Putamen (tissue), 1 donor: ENCODE measurements at regions not wholly inside any gene's neighbourhood (a gene's known extent, or its start where the extent isn't known, plus 50 kb on each side); places are given as distances from the start of the nearest gene placed in this dataset.

ENCODE experiments used
- DNase-seq: peaks from one replicate; pipeline ENCODE4 v3.0.0-alpha.2; 2016; ENCODE audit warnings: low spot score

GRCh38 chr15:37576952-37577351 is 357.5 kb upstream of the TMCO5A start:
- DNase-seq, result no peak

- DNase-seq, result no peak
These were observed 352.4 kb upstream of the TMCO5A start for GRCh38 chr15:37581866-37582532.

GRCh38 chr15:37582852-37583251 is 351.6 kb upstream of the TMCO5A start:
- no peak for DNase-seq

- no peak for DNase-seq
These were observed 348.3 kb upstream of the TMCO5A start for GRCh38 chr15:37586011-37586583.

- DNase-seq, result no peak
These were observed 347.5 kb upstream of the TMCO5A start for GRCh38 chr15:37586976-37587375.

- no peak for DNase-seq
These were observed 340.0 kb upstream of the TMCO5A start for GRCh38 chr15:37594417-37594816.

- no peak for DNase-seq
These were observed 338.9 kb upstream of the TMCO5A start for GRCh38 chr15:37595426-37595970.

GRCh38 chr15:37599156-37599555 is 335.3 kb upstream of the TMCO5A start:
- DNase-seq, result no peak

GRCh38 chr15:37616215-37616614 is 318.2 kb upstream of the TMCO5A start:
- no peak for DNase-seq

- DNase-seq, result no peak
These were observed 316.1 kb upstream of the TMCO5A start for GRCh38 chr15:37618353-37618752.

- DNase-seq, result no peak
These were observed 314.9 kb upstream of the TMCO5A start for GRCh38 chr15:37619358-37620042.

GRCh38 chr15:37625576-37625975 is 308.9 kb upstream of the TMCO5A start:
- no peak for DNase-seq

GRCh38 chr15:37628507-37628906 is 305.9 kb upstream of the TMCO5A start:
- no peak for DNase-seq

GRCh38 chr15:37636736-37637135 is 297.7 kb upstream of the TMCO5A start:
- DNase-seq, result no peak

GRCh38 chr15:37638116-37638515 is 296.3 kb upstream of the TMCO5A start:
- no peak for DNase-seq

- no peak for DNase-seq
These were observed 295.7 kb upstream of the TMCO5A start for GRCh38 chr15:37638691-37639090.

GRCh38 chr15:37652646-37653417 is 281.6 kb upstream of the TMCO5A start:
- no peak for DNase-seq

GRCh38 chr15:37678124-37678523 is 256.3 kb upstream of the TMCO5A start:
- DNase-seq, result no peak

- no peak for DNase-seq
These were observed 254.8 kb upstream of the TMCO5A start for GRCh38 chr15:37679627-37680026.

- no peak for DNase-seq
These were observed 252.1 kb upstream of the TMCO5A start for GRCh38 chr15:37682304-37682703.

- no peak for DNase-seq
These were observed 242.5 kb upstream of the TMCO5A start for GRCh38 chr15:37691911-37692310.

GRCh38 chr15:37693926-37694325 is 240.5 kb upstream of the TMCO5A start:
- no peak for DNase-seq
